AG20443 (cell line): ENCODE measurements at regions not wholly inside any gene's neighbourhood (a gene's known extent, or its start where the extent isn't known, plus 50 kb on each side); places are given as distances from the start of the nearest gene placed in this dataset.

Experiments used
- DNase-seq: peaks from one replicate; pipeline ENCODE4 v3.0.0; 2012; ENCODE audit warnings: low spot score, mixed read lengths

DNA sequence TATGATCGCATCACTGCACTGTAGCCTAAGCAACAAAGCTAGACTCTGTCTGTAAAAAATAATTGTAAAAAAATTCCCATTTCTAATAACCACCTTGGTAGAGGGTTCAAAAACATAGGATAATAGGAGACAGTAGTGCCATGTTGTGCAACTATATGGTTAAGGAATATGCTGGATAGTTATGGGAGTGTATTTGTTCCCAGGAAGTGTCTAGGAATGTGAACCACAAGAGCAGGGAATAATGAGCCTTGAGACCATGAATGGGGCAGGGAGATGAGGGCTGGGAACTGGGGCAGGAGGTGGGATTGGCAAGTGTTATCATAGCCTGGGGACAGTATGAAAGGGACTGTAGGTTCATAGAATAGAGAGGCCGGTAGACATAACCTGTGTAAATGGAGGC is 50.4 kb downstream of the RUSC2 start:
- DNase-seq = no peak

DNA sequence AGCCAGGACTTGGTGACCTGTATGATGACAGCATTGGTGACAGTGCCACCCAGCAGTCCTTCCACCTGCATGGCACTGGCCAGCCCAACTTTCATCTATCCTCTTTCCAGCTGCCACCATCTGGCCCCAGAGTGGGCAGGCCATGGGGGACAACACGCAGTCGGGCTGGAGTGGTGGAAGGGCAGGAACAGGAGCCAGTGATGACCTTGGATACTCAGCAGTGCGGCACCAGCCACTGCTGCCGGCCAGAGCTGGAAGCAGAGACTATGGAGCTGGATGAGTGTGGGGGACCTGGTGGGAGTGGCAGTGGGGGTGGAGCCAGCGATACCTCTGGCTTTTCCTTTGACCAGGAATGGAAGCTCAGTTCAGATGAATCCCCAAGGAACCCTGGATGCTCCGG is 56.9 kb downstream of the RUSC2 start:
- DNase-seq = no peak

DNA sequence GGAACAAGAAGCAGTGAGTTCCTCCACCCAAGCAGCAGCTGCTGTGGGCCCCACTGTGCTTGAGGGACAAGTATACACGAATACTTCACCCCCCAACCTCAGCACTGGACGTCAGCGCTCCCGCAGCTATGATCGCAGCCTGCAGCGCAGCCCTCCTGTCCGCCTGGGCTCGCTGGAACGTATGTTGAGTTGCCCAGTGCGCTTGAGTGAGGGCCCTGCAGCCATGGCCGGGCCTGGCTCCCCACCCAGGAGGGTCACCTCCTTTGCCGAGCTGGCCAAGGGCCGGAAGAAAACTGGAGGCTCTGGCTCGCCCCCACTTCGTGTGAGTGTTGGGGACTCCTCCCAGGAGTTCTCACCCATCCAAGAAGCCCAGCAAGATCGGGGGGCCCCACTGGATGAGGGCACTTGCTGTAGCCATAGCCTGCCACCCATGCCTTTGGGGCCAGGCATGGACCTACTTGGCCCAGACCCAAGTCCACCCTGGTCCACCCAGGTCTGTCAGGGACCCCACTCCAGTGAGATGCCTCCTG is 57.1 kb upstream of the TESK1 start:
- DNase-seq = no peak

DNA sequence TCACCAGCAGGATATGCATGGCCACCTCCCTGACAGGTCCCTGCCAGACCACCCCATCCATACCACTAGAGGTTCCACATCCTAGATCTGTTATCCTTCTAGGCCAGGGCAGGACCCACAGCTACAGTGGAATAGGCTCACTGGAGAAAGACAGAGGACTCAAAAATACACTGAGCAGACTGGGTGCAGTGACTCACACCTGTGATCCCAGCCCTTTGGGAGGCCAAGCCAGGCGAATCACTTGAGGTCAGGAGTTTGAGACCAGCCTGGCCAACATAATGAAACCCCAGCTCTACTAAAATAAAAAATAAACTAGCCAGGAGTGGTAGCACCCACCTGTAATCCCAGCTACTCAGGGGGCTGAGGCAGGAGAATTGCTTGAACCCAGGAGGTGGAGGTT is 56.5 kb upstream of the TESK1 start:
- DNase-seq = no peak

DNA sequence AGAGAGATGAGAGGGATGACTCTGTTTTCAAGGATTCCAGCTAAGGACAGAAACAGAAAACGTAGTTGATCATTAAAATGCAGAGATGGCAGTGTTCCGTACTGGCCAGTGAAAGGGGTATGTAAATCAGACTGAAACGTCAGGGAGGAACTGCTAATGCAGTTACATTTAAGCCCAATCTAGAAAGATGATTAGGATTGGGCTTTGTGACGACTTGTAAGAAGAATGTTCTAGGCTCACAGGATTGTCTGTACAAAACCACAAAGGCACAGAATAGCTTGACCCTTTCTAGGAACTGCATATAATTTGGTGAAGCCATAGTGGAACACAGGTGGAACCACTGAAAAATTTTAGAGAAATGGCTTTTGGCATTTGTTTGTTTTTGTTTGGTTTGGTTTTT is 55.6 kb upstream of the TESK1 start:
- no peak for DNase-seq

DNA sequence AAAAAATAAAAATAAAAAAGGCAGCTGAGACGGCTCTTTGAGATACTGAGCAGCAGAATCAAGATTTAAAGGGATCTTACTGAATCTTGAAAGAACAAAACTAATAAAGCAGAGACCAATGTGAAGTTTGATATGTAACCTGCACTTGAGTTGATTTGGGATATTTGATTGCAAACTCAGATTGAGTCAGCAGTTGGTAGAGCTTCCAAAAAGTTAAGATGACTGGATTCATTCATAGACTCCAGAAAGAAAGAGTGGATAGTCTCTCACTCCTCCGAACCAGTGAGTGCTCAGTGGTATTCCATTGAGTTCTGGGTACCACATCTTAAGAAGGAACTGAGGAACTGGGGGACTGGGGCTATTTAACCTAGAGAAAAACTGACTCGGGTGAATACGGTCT is 52.7 kb upstream of the TESK1 start:
- no peak for DNase-seq

DNA sequence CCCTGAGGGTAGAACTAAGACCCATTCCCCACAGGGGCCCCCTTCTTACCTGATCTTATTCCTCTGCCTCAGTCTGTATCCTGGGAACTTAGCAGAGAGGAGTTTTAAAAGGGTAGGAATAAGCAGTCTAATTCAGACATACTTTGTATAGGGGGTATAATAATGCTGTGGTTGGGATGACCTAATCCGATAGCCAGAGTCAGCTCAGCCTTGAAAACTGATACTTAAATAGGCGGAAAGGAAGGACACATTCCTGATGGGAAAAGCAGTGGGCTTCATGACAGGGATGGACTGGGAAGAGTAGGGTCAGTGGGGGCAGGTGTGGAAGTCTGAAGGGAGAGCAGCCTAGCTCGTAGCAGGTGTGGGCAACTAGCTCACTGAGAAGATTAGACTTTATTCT is 52.2 kb upstream of the TESK1 start:
- DNase-seq = no peak

DNA sequence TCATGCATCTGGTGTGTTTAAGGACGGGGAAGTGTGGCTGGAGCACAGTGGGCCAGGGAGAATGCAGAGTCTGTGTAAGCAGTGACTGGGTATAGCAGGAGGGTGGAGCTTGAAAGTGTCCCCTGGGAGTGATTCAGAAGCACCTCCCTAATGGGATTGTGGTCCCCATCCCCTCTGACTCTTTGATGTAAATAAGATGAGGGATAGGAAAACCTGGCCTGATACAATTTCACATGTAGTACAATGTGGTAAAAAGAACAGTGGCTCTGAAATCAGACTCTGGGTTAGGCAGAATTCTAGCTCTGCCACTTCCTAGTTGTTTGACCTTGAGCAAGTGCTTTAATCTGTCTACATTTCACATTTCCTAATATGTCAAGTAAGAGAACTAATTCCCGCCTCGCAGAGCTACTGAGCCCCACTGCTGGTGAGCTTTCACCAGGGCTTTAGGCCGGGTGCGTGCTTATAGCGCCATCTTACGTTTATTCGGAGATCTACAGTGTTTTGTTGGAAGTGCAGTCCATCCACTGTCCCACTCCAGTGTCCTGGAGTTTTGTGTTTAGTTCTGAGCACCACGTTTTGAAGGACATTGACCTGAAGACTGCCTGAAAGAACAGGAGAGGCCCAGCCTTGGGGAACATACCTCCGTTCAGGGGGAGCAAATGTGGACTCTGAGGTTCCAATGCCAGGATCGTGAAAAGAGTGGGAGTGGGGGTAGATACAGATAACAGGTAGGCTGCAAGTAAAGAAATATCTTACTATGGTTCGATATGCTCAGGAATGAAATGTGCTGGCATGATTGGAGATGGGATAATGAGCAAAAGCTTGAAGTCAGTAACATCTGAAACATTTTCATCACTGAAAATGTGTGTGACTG is 51.2 kb upstream of the TESK1 start:
- DNase-seq = peak; percentile 89

DNA sequence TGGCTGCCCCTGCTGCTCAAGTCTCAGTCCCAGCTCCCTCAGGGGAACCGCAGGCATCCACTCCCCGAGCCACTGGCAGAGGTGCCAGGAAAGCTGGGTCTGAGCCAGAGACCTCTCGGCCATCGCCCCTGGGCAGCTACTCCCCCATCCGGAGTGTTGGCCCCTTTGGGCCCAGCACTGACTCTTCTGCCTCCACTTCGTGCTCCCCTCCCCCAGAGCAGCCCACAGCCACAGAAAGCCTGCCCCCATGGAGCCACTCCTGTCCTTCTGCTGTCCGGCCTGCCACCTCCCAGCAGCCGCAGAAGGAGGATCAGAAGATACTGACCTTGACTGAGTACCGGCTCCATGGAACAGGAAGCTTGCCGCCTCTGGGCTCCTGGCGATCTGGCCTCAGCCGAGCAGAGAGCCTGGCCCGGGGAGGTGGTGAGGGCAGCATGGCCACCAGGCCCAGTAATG is 49.8 kb upstream of the TESK1 start:
- DNase-seq = no peak
